ENCODE measurements at regions not wholly inside any gene's neighbourhood (a gene's known extent, or its start where the extent isn't known, plus 50 kb on each side); places are given as distances from the start of the nearest gene placed in this dataset.

DNA sequence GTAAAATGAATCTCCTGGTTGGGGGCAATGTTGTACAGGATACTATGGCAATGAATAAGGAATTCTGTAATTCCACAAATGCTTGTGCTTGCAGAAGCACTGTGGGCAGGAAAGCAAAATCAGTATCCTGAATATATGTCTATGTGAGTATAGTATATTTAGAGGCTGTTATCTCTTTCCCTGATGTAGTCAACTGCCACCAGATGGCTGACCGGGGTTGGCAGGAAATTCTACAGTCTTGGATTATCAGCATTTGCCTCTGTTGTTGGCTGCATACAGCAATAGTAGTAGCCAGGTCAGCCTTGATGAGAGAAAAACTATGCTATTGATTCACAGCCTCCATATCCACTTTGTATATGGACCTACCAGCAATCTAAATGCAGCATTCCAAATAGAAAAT, 425.1 kb upstream of the JAG1 start:
- no peaks in the 10 kb centered on the region for H3K79me2 ChIP-seq (ENCODE audit: insufficient read depth, low read depth, low read length)
- TF ChIP-seq EZH2phosphoT487 (IDR thresholded peaks at IDR 0.05; ENCODE audit: borderline replicate concordance, low read depth, low read length): no peak
- TF ChIP-seq, protein P1, sequence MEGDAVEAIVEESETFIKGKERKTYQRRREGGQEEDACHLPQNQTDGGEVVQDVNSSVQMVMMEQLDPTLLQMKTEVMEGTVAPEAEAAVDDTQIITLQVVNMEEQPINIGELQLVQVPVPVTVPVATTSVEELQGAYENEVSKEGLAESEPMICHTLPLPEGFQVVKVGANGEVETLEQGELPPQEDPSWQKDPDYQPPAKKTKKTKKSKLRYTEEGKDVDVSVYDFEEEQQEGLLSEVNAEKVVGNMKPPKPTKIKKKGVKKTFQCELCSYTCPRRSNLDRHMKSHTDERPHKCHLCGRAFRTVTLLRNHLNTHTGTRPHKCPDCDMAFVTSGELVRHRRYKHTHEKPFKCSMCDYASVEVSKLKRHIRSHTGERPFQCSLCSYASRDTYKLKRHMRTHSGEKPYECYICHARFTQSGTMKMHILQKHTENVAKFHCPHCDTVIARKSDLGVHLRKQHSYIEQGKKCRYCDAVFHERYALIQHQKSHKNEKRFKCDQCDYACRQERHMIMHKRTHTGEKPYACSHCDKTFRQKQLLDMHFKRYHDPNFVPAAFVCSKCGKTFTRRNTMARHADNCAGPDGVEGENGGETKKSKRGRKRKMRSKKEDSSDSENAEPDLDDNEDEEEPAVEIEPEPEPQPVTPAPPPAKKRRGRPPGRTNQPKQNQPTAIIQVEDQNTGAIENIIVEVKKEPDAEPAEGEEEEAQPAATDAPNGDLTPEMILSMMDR (conservative IDR thresholded peaks at IDR 0.05; ENCODE audit: low read length): no peak
- no peak for DNase-seq (ENCODE audit: low spot score)
- no peaks in the 10 kb centered on the region for H3K36me3 ChIP-seq (ENCODE audit: insufficient read depth, low read length)
- no peaks in the 10 kb centered on the region for H3K9me2 ChIP-seq (ENCODE audit: insufficient read depth, low read length)
- no TSS peak for BruUV-seq (replicated peaks)
- no peak overlapping the region for H3K4me2 ChIP-seq (ENCODE audit: low read length)
- no peaks in the 10 kb centered on the region for H3K4me1 ChIP-seq (ENCODE audit: insufficient read depth, low read length, poor library complexity, severe bottlenecking)
- CTCF ChIA-PET (ENCODE audit: unreplicated experiment): no interaction called here
- no peaks in the 10 kb centered on the region for H4K20me1 ChIP-seq (ENCODE audit: insufficient read depth, low read length)
- H3K9me3 ChIP-seq (ENCODE audit: low read length): no peaks in the 10 kb centered on the region
- POLR2A ChIA-PET: no interaction called here
- no peak overlapping the region for H2AFZ ChIP-seq (ENCODE audit: low read length)
- intact Hi-C loops (cut with micrococcal nuclease; ENCODE audit: unreplicated experiment): no loop called here
- no peak overlapping the region for H3K4me3 ChIP-seq (ENCODE audit: low read depth, low read length, poor library complexity, severe bottlenecking)
- H3K27ac ChIP-seq (ENCODE audit: low read depth, low read length, poor library complexity, severe bottlenecking): no peak overlapping the region

- Histone ChIP-seq H3K27ac (ENCODE audit: low read depth, low read length, poor library complexity, severe bottlenecking) (no peak overlapping the region), H3K36me3 (ENCODE audit: insufficient read depth, low read length) (no peaks in the 10 kb centered on the region), H3K79me2 (ENCODE audit: insufficient read depth, low read depth, low read length) (no peaks in the 10 kb centered on the region), H4K20me1 (ENCODE audit: insufficient read depth, low read length) (no peaks in the 10 kb centered on the region), H3K4me3 (ENCODE audit: low read depth, low read length, poor library complexity, severe bottlenecking) (no peak overlapping the region), H2AFZ (ENCODE audit: low read length) (no peak overlapping the region), H3K4me2 (ENCODE audit: low read length) (no peak overlapping the region), H3K9me3 (ENCODE audit: low read length) (no peaks in the 10 kb centered on the region), H3K9me2 (ENCODE audit: insufficient read depth, low read length) (no peaks in the 10 kb centered on the region), H3K4me1 (ENCODE audit: insufficient read depth, low read length, poor library complexity, severe bottlenecking) (no peaks in the 10 kb centered on the region)
- ChIA-PET POLR2A (no interaction called here), CTCF (ENCODE audit: unreplicated experiment) (no interaction called here)
- no peak for DNase-seq (ENCODE audit: low spot score)
- intact Hi-C loops (cut with micrococcal nuclease; ENCODE audit: unreplicated experiment): no loop called here
- BruUV-seq (replicated peaks): no TSS peak
- TF ChIP-seq EZH2phosphoT487 (IDR thresholded peaks at IDR 0.05; ENCODE audit: borderline replicate concordance, low read depth, low read length): no peak
- TF ChIP-seq, protein P1 (conservative IDR thresholded peaks at IDR 0.05; ENCODE audit: low read length): no peak
These were observed 427.4 kb upstream of the JAG1 start for GRCh38 chr20:11101243-11101642.

DNA sequence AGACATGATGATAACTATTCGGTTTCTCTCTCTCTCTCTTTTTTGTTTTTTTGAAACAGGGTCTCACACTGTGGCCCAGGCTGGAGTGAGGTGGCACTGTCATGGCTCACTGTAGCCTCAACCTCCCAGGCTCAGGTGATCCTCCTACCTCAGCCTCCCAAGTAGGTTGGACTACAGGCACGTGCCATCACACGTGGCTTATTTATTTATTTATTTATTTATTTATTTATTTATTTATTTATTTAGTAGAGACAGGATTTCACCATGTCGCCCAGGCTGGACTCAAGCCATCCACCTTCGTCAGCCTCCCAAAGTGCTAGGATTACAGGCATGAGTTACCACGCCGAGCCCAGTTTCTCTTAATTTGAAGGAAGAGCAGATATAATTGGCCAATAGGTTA, 427.9 kb upstream of the JAG1 start:
- no peaks in the 10 kb centered on the region for H3K36me3 ChIP-seq (ENCODE audit: insufficient read depth, low read length)
- POLR2A ChIA-PET: no interaction called here
- TF ChIP-seq EZH2phosphoT487 (IDR thresholded peaks at IDR 0.05; ENCODE audit: borderline replicate concordance, low read depth, low read length): no peak
- TF ChIP-seq, protein P1 (conservative IDR thresholded peaks at IDR 0.05; ENCODE audit: low read length): no peak
- BruUV-seq (replicated peaks): no TSS peak
- no peak overlapping the region for H3K4me2 ChIP-seq (ENCODE audit: low read length)
- no peak overlapping the region for H3K27ac ChIP-seq (ENCODE audit: low read depth, low read length, poor library complexity, severe bottlenecking)
- H3K79me2 ChIP-seq (ENCODE audit: insufficient read depth, low read depth, low read length): no peaks in the 10 kb centered on the region
- no peak overlapping the region for H3K4me3 ChIP-seq (ENCODE audit: low read depth, low read length, poor library complexity, severe bottlenecking)
- no peaks in the 10 kb centered on the region for H4K20me1 ChIP-seq (ENCODE audit: insufficient read depth, low read length)
- no peak for DNase-seq (ENCODE audit: low spot score)
- intact Hi-C loops (cut with micrococcal nuclease; ENCODE audit: unreplicated experiment): no loop called here
- H3K4me1 ChIP-seq (ENCODE audit: insufficient read depth, low read length, poor library complexity, severe bottlenecking): no peaks in the 10 kb centered on the region
- H2AFZ ChIP-seq (ENCODE audit: low read length): no peak overlapping the region
- no peaks in the 10 kb centered on the region for H3K9me2 ChIP-seq (ENCODE audit: insufficient read depth, low read length)
- no peaks in the 10 kb centered on the region for H3K9me3 ChIP-seq (ENCODE audit: low read length)
- CTCF ChIA-PET (ENCODE audit: unreplicated experiment): no interaction called here
